Common myeloid progenitor, CD34-positive (primary cell): ENCODE measurements at regions not wholly inside any gene's neighbourhood (a gene's known extent, or its start where the extent isn't known, plus 50 kb on each side); places are given as distances from the start of the nearest gene placed in this dataset.
"Not testable (repeated sequence)": the region's sequence is repeated elsewhere in the genome, so short reads cannot be mapped to it uniquely, and the experiment has no call there.

ENCODE experiments used
- CTCF ChIA-PET: fragments of 350-600 bp; sonication (Branson Sonifier 250); formaldehyde crosslinking; loops from one replicate; lab custom pipeline; 2021; ENCODE audit warnings: antibody characterized with exemption; lab: Charles Lee
- POLR2A ChIA-PET: fragments of 350-600 bp; sonication (Branson Sonifier 250); formaldehyde crosslinking; loops from one replicate; lab custom pipeline; 2021; ENCODE audit warnings: antibody characterized with exemption; lab: Charles Lee
- DNase-seq, 3 donors: peaks; one replicate each; pipeline versions ENCODE4 v3.0.0 to v3.0.0-alpha.2; 2013
- H3K27ac ChIP-seq, 2 experiments: 1 replicate in 1 of 2; 2 replicates in 1 of 2; pipeline ENCODE4 v1.7.0; 2013; ENCODE audit warnings: inconsistent platforms in 2 of 2, low read length in 2 of 2, mild to moderate bottlenecking in 2 of 2, low read depth in 1 of 2, moderate library complexity in 1 of 2; ENCODE audit not compliant: severe bottlenecking in 2 of 2, insufficient read depth in 1 of 2, poor library complexity in 1 of 2
- H3K27me3 ChIP-seq, 5 experiments: replicated peaks in 2 of 5; 1 replicate in 3 of 5; 2 replicates in 2 of 5; pipeline versions ENCODE4 v1.6.1 to v1.7.0; 2013; ENCODE audit warnings: low read length in 4 of 5, mild to moderate bottlenecking in 2 of 5, moderate library complexity in 2 of 5, inconsistent platforms in 1 of 5; ENCODE audit not compliant: insufficient read depth in 5 of 5, control insufficient read depth in 4 of 5
- H3K36me3 ChIP-seq, 4 experiments: 1 replicate in 2 of 4; 2 replicates in 2 of 4; pipeline versions ENCODE4 v1.6.1 to v1.7.0; 2013; ENCODE audit warnings: low read length in 3 of 4, control low read depth in 1 of 4, mild to moderate bottlenecking in 1 of 4; ENCODE audit not compliant: control insufficient read depth in 4 of 4, insufficient read depth in 4 of 4
- H3K4me1 ChIP-seq, 4 experiments: 1 replicate in 3 of 4; 2 replicates in 1 of 4; pipeline versions ENCODE4 v1.6.1 to v1.7.1; 2013; ENCODE audit warnings: low read length in 3 of 4, mild to moderate bottlenecking in 3 of 4, control low read depth in 1 of 4, inconsistent platforms in 1 of 4, moderate library complexity in 1 of 4; ENCODE audit not compliant: control insufficient read depth in 4 of 4, insufficient read depth in 4 of 4; ENCODE audit errors: control extremely low read depth in 1 of 4
- H3K4me3 ChIP-seq, 7 experiments: 1 replicate in 4 of 7; 2 replicates in 3 of 7; pipeline versions ENCODE4 v1.5.1 to v1.7.0; 2013; ENCODE audit warnings: mild to moderate bottlenecking in 7 of 7, low read length in 6 of 7, moderate library complexity in 6 of 7, inconsistent platforms in 2 of 7, low read depth in 2 of 7, control low read depth in 1 of 7; ENCODE audit not compliant: insufficient read depth in 4 of 7, control insufficient read depth in 1 of 7; ENCODE audit errors: extremely low read depth in 1 of 7
- H3K9me3 ChIP-seq, 5 experiments: 1 replicate in 4 of 5; 2 replicates in 1 of 5; pipeline versions ENCODE4 v1.6.1 to v1.7.1; 2013; ENCODE audit warnings: low read length in 4 of 5, mild to moderate bottlenecking in 2 of 5, inconsistent platforms in 1 of 5, low read depth in 1 of 5, moderate library complexity in 1 of 5; ENCODE audit not compliant: control insufficient read depth in 4 of 5, insufficient read depth in 2 of 5; ENCODE audit errors: control extremely low read depth in 1 of 5
- WGBS: methylation state at CpG from one replicate; pipeline ENCODE4 v1.1.5; 2013; ENCODE audit not compliant: insufficient coverage; 5-methylcytosine and 5-hydroxymethylcytosine counted together

GRCh38 chr5:56048124-56048523 lies 53.4 kb upstream of the IL6ST start:
- no peaks in the 10 kb centered on the region for H3K36me3 ChIP-seq
- H3K27ac ChIP-seq = no peak overlapping the region
- peaks cover 8 to 29% (median 20%) of the 10 kb centered on the region in 4 experiments for H3K4me1 ChIP-seq
- CTCF ChIA-PET = interaction anchor here (0.9 kb wide), 1 partner anchor 46 kb away, joined by 3 read pairs; no protein-coding TSS in a partner anchor
- WGBS = 94% methylated on average over 4 of the region's 5 CpGs
- POLR2A ChIA-PET = no interaction called here
- no peak for DNase-seq
- H3K9me3 ChIP-seq = peaks cover 0 to 3% (median 0%) of the 10 kb centered on the region in 5 experiments
- H3K27me3 ChIP-seq = no peaks in the 10 kb centered on the region
- H3K4me3 ChIP-seq = no peak overlapping the region

- Histone ChIP-seq H3K9me3 (peaks cover 0 to 2% (median 0%) of the 10 kb centered on the region in 5 experiments), H3K27ac (no peak overlapping the region), H3K27me3 (no peaks in the 10 kb centered on the region), H3K36me3 (no peaks in the 10 kb centered on the region), H3K4me1 (peaks cover 8 to 29% (median 20%) of the 10 kb centered on the region in 4 experiments), H3K4me3 (no peak overlapping the region)
- WGBS = no CpG with 5 or more reads among the region's 4 CpGs
- CTCF ChIA-PET = no interaction called here
- DNase-seq = no peak
- POLR2A ChIA-PET = no interaction called here
These were observed 52.7 kb upstream of the IL6ST start for GRCh38 chr5:56047448-56047847.

GRCh38 chr5:56045469-56045868 lies 50.7 kb upstream of the IL6ST start:
- ChIA-PET CTCF (interaction anchor here (1.4 kb wide), 1 partner anchor 19 kb away, joined by 4 read pairs; no protein-coding TSS in a partner anchor), POLR2A (no interaction called here)
- peaks cover 0 to 2% (median 0%) of the 10 kb centered on the region in 5 experiments for H3K9me3 ChIP-seq
- no peaks in the 10 kb centered on the region for H3K36me3 ChIP-seq
- H3K27me3 ChIP-seq = no peaks in the 10 kb centered on the region
- DNase-seq = no peak
- H3K4me3 ChIP-seq = no peak overlapping the region
- H3K27ac ChIP-seq = no peak overlapping the region
- peaks cover 4 to 19% (median 11%) of the 10 kb centered on the region in 4 experiments for H3K4me1 ChIP-seq
- 100% methylated on average over 3 of the region's 5 CpGs for WGBS

- H3K36me3 ChIP-seq, DNase-seq, POLR2A ChIA-PET, H3K9me3 ChIP-seq, H3K27me3 ChIP-seq, H3K4me3 ChIP-seq, H3K27ac ChIP-seq: not testable (repeated sequence)
- WGBS = 96% methylated on average over 7 of the region's 10 CpGs
- CTCF ChIA-PET = interaction anchor here (1.4 kb wide), 1 partner anchor 19 kb away, joined by 4 read pairs; no protein-coding TSS in a partner anchor
- H3K4me1 ChIP-seq = peaks cover 0 to 13% (median 5%) of the 10 kb centered on the region in 4 experiments
These were observed 50.1 kb upstream of the IL6ST start for GRCh38 chr5:56044746-56045428.
